Kidney epithelial cell (primary cell): ENCODE measurements at regions not wholly inside any gene's neighbourhood (a gene's known extent, or its start where the extent isn't known, plus 50 kb on each side); places are given as distances from the start of the nearest gene placed in this dataset.

Experiments used
- DNase-seq: peaks from one replicate; pipeline ENCODE4 v3.0.0-alpha.2; 2010; ENCODE audit warnings: low read depth
- H3K27me3 ChIP-seq: 2 replicates; pipeline ENCODE4 v1.6.0; 2011; ENCODE audit warnings: low read length; ENCODE audit not compliant: control insufficient read depth, insufficient read depth
- H3K36me3 ChIP-seq: 2 replicates; pipeline ENCODE4 v1.5.1; 2011; ENCODE audit warnings: low read length; ENCODE audit not compliant: control insufficient read depth, insufficient read depth
- H3K4me3 ChIP-seq: 2 replicates; pipeline ENCODE4 v1.5.1; 2011; ENCODE audit warnings: low read depth, mild to moderate bottlenecking, control low read depth, low read length
- CTCF ChIP-seq: IDR thresholded peaks from 2 replicates; pipeline ENCODE4 v1.5.1; 2011; ENCODE audit warnings: mild to moderate bottlenecking, moderate library complexity, low read length, control low read depth, inconsistent platforms; ENCODE audit not compliant: insufficient read depth, poor library complexity, severe bottlenecking

- DNase-seq: no peak
- Histone ChIP-seq H3K4me3 (no peak overlapping the region), H3K36me3 (no peaks in the 10 kb centered on the region), H3K27me3 (no peaks in the 10 kb centered on the region)
- no peak for TF ChIP-seq CTCF
Observed at GRCh38 chr17:65324611-65325342, 187.6 kb downstream of the RGS9 start.

- H3K4me3 ChIP-seq: no peak overlapping the region
- H3K27me3 ChIP-seq: no peaks in the 10 kb centered on the region
- no peak for TF ChIP-seq CTCF
- no peak for DNase-seq
- H3K36me3 ChIP-seq: no peaks in the 10 kb centered on the region
Observed at GRCh38 chr17:65323049-65323448, 185.9 kb downstream of the RGS9 start.

GRCh38 chr17:65320820-65321219 lies 183.7 kb downstream of the RGS9 start:
- Histone ChIP-seq H3K27me3 (no peaks in the 10 kb centered on the region), H3K4me3 (no peak overlapping the region), H3K36me3 (no peaks in the 10 kb centered on the region)
- DNase-seq: no peak
- TF ChIP-seq CTCF: no peak

- Histone ChIP-seq H3K4me3 (no peak overlapping the region), H3K36me3 (no peaks in the 10 kb centered on the region), H3K27me3 (peaks cover 6% of the 10 kb centered on the region)
- TF ChIP-seq CTCF: no peak
- no peak for DNase-seq
Observed at GRCh38 chr17:65314212-65314611, 177.0 kb downstream of the RGS9 start.

GRCh38 chr17:65312718-65313377 lies 175.7 kb downstream of the RGS9 start:
- peaks cover 6% of the 10 kb centered on the region for H3K27me3 ChIP-seq
- TF ChIP-seq CTCF: no peak

More at GRCh38 chr17:65312718-65313377, 175.7 kb downstream of the RGS9 start:
- no peak overlapping the region for H3K4me3 ChIP-seq
- H3K36me3 ChIP-seq: no peaks in the 10 kb centered on the region
- DNase-seq: no peak
